Ovary (tissue), 3 donors: ENCODE measurements at regions not wholly inside any gene's neighbourhood (a gene's known extent, or its start where the extent isn't known, plus 50 kb on each side); places are given as distances from the start of the nearest gene placed in this dataset.

Experiments
- CTCF ChIP-seq, 3 donors: fragments of 450-650 bp in 2 of 3; fragments of 200-600 bp in 1 of 3; IDR thresholded peaks; one replicate each; pipeline versions ENCODE4 v1.5.1 to v1.8.0; 2016 to 2022; ENCODE audit warnings: antibody characterized with exemption in 3 of 3, mild to moderate bottlenecking in 1 of 3
- POLR2A ChIP-seq: fragments of 450-650 bp; IDR thresholded peaks from one replicate; pipeline ENCODE4 v1.6.1; 2017; ENCODE audit warnings: antibody characterized with exemption, mild to moderate bottlenecking, moderate library complexity
- donor health status: DM: no; HTN: no; CAD: no.

GRCh38 chr16:64617836-64618476 lies 503.9 kb downstream of the CDH11 start:
- no peak for TF ChIP-seq CTCF (IDR thresholded peaks at IDR 0.05)
- TF ChIP-seq POLR2A, result no peak
